Upper lobe of right lung (tissue), 1 donor: ENCODE measurements at regions not wholly inside any gene's neighbourhood (a gene's known extent, or its start where the extent isn't known, plus 50 kb on each side); places are given as distances from the start of the nearest gene placed in this dataset.

Experiments used
- ATAC-seq: fragments of 200-7000 bp; cut with Tn5 transposase; one replicate; pipeline ENCODE4 v1.9.1; 2020; ENCODE audit warnings: mild to moderate bottlenecking, moderate library complexity
- DNase-seq: peaks from one replicate; pipeline ENCODE4 v3.0.0-alpha.2; 2020
- H3K27ac ChIP-seq: fragments of 200-600 bp; one replicate; pipeline ENCODE4 v1.8.0; 2022
- H3K27me3 ChIP-seq: fragments of 200-600 bp; one replicate; pipeline ENCODE4 v1.8.0; 2022; ENCODE audit warnings: mild to moderate bottlenecking
- H3K36me3 ChIP-seq: fragments of 200-600 bp; one replicate; pipeline ENCODE4 v1.8.0; 2022
- H3K4me1 ChIP-seq: fragments of 200-600 bp; one replicate; pipeline ENCODE4 v1.8.0; 2022
- H3K4me3 ChIP-seq: fragments of 200-600 bp; one replicate; pipeline ENCODE4 v1.8.0; 2022; ENCODE audit warnings: mild to moderate bottlenecking
- H3K9me3 ChIP-seq: fragments of 200-600 bp; one replicate; pipeline ENCODE4 v1.8.0; 2022
- intact Hi-C: fragments of 100-400 bp; cut with DNase I; formaldehyde crosslinking; loops from one replicate; pipeline ENCODE4 v1.11.0; 2022
- TF ChIP-seq, protein P1 (sequence below): fragments of 200-600 bp; IDR thresholded peaks from one replicate; pipeline ENCODE4 v1.8.0; 2022; ENCODE audit warnings: antibody characterized with exemption
- donor health status: DM: no; HTN: yes; CAD: no; lungs with severe emphysema.

DNA sequence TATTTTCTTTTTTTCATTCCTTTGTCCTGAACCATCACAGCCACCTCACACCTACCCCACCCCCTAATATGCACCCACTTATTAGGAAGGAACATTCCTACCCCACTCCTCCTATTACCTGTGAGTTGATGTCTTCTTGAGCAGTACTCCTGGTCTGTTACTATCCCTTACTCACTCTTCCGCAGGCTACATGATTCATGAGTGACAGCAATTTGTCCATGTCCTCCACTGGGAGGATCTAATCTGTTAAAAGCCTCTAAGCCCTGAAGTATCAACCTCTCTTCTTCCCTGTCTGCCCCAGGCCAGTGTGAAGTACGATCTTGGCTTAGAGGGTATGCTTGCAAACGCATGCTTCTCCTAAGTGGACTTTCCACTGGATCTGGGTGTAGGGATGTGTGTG is 75.6 kb upstream of the RFX8 start:
- intact Hi-C loops = no loop called here
- no peak overlapping the region for H3K27ac ChIP-seq
- H3K27me3 ChIP-seq = no peaks in the 10 kb centered on the region
- no peaks in the 10 kb centered on the region for H3K36me3 ChIP-seq
- DNase-seq (no peak), ATAC-seq (no peak)
- no peak overlapping the region for H3K4me3 ChIP-seq
- H3K4me1 ChIP-seq = no peaks in the 10 kb centered on the region
- TF ChIP-seq, protein P1, sequence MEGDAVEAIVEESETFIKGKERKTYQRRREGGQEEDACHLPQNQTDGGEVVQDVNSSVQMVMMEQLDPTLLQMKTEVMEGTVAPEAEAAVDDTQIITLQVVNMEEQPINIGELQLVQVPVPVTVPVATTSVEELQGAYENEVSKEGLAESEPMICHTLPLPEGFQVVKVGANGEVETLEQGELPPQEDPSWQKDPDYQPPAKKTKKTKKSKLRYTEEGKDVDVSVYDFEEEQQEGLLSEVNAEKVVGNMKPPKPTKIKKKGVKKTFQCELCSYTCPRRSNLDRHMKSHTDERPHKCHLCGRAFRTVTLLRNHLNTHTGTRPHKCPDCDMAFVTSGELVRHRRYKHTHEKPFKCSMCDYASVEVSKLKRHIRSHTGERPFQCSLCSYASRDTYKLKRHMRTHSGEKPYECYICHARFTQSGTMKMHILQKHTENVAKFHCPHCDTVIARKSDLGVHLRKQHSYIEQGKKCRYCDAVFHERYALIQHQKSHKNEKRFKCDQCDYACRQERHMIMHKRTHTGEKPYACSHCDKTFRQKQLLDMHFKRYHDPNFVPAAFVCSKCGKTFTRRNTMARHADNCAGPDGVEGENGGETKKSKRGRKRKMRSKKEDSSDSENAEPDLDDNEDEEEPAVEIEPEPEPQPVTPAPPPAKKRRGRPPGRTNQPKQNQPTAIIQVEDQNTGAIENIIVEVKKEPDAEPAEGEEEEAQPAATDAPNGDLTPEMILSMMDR = no peak
- H3K9me3 ChIP-seq = no peaks in the 10 kb centered on the region

DNA sequence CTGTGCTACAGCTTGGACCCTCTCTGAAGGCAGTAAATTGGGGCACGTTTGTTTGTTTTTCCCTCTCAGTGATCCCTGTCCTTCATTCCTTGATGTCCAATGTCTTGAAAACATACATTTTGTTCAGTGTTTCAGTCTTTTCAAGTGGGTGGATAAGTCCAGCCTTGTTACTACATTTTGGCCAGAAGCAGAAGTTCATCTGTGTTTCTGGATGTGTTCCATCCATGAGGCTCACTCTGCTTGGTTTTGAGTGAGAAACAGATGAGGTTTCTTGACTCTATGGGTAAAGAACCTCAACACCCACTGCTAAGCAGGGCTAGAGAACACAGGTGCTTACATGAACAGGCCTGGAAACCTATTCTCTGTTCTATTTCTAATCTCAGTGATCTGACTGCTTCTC is 74.5 kb upstream of the RFX8 start:
- DNase-seq (no peak), ATAC-seq (no peak)
- TF ChIP-seq, protein P1 = no peak

DNA sequence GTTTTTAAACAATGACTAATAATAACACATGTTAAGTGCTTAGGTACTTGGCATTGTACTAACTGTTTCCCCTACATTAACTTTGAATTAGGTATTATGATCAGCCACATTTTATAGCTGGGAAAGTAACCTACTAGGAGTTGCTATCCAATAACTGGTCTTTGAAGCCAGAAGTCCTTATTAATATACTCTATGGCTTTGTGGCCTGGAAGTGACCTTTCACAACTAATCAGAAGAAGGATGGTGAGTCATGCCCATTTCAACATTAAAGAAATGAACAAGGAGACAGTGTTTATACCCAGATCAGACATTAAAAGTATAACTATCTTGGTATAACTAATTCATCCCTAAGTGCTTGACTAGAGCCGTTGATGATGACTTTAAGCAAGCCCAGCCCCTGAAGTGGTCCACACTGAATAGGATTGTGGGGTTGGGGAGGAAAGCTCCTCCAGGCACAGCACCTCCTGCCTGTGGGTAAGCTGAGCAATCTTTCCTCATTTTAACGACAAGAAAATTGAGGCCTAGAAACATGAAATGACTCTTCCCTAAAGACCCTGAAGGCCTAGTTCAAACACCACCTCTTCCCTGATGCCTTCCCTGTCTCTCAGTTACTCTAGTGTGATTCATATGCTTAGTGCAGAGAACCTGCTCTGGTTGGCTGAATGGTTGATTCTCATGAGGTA is 71.6 kb upstream of the RFX8 start:
- H3K27ac ChIP-seq = no peak overlapping the region
- ATAC-seq (peak; percentile 62), DNase-seq (no peak)
- H3K4me3 ChIP-seq = no peak overlapping the region
- H3K9me3 ChIP-seq = no peaks in the 10 kb centered on the region
- TF ChIP-seq, protein P1 = no peak
- H3K4me1 ChIP-seq = no peaks in the 10 kb centered on the region
- intact Hi-C loops = no loop called here
- H3K27me3 ChIP-seq = no peaks in the 10 kb centered on the region
- no peaks in the 10 kb centered on the region for H3K36me3 ChIP-seq

More for the DNA sequence above, 74.5 kb upstream of the RFX8 start:
- Histone ChIP-seq H3K4me1 (no peaks in the 10 kb centered on the region), H3K27me3 (no peaks in the 10 kb centered on the region), H3K36me3 (no peaks in the 10 kb centered on the region), H3K9me3 (no peaks in the 10 kb centered on the region), H3K4me3 (no peak overlapping the region), H3K27ac (no peak overlapping the region)
- intact Hi-C loops = no loop called here

DNA sequence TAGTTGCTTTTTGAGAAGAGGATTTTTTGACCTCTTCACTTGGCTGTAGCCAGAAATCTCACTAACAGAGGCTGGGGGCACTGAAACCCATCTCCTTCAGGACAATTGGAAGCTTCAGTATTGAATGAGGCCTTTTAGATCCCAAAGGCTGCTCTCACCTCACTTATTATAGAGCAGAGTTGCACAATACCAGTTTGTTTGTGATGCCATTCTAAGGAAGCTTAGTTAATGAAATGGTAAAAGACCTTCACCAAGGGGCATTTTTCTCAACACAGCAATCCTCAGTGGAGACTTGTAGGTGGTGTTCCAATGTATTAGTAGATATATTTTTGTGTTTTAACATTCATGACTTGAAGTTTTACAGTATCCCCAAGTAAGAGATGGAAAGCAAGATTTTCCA is 71.0 kb upstream of the RFX8 start:
- Histone ChIP-seq H3K27ac (no peak overlapping the region), H3K4me3 (no peak overlapping the region), H3K36me3 (no peaks in the 10 kb centered on the region), H3K9me3 (no peaks in the 10 kb centered on the region), H3K4me1 (no peaks in the 10 kb centered on the region), H3K27me3 (no peaks in the 10 kb centered on the region)
- DNase-seq = no peak
- intact Hi-C loops = no loop called here
- TF ChIP-seq, protein P1 = no peak
- no peak for ATAC-seq

DNA sequence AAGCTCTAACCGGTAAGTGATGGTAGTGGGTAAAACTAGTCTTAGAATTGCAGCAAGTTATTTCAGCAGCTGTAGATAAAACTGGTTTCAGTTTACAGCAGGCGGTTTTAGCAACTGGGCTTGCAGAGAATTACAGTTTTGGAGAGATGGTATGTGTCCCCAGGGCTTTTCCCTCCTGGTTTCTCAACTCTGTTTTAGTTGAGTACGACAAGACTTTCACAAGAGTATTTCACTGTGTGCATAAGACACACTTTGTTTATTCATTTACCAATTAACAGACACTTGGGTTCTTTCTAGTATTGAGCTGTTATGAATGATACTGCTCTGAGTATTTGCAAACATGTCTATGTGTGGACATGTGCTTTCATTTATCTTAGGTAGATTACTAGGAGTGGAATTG is 65.6 kb upstream of the RFX8 start:
- no peaks in the 10 kb centered on the region for H3K9me3 ChIP-seq
- intact Hi-C loops = no loop called here
- DNase-seq (no peak), ATAC-seq (peak; percentile 69)
- H3K4me3 ChIP-seq = no peak overlapping the region
- TF ChIP-seq, protein P1 = no peak
- no peaks in the 10 kb centered on the region for H3K27me3 ChIP-seq
- H3K27ac ChIP-seq = no peak overlapping the region
- H3K36me3 ChIP-seq = no peaks in the 10 kb centered on the region
- no peaks in the 10 kb centered on the region for H3K4me1 ChIP-seq

DNA sequence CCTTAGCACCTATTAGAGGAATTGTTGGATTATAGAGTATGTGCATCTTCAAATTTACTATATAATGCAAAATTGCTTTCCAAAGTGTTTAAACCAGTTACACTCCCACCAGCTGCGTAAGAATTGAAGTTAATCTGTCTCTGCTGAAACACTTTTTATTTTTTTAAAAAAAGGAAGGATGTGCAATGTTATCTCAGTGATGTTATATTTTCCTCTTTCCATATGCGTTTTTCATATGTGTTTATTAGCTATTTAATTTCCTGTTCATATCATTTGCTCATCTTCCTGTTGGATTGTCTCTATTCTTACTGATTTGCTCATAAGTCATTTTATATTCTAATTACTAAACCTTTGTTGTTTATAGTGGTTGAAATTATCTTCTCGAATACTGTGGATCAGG is 63.2 kb upstream of the RFX8 start:
- Histone ChIP-seq H3K4me1 (no peaks in the 10 kb centered on the region), H3K27me3 (no peaks in the 10 kb centered on the region), H3K4me3 (no peak overlapping the region), H3K9me3 (no peaks in the 10 kb centered on the region), H3K27ac (no peak overlapping the region), H3K36me3 (no peaks in the 10 kb centered on the region)
- intact Hi-C loops = no loop called here
- ATAC-seq (no peak), DNase-seq (no peak)
- TF ChIP-seq, protein P1 = no peak
